Limb (tissue), 2 donors: ENCODE measurements at regions not wholly inside any gene's neighbourhood (a gene's known extent, or its start where the extent isn't known, plus 50 kb on each side); places are given as distances from the start of the nearest gene placed in this dataset.
"Not testable (repeated sequence)": the region's sequence is repeated elsewhere in the genome, so short reads cannot be mapped to it uniquely, and the experiment has no call there.

Source experiments
- DNase-seq, 2 donors: peaks; one replicate each; pipeline ENCODE4 v3.0.0-alpha.2; 2016; ENCODE audit errors: extremely low spot score in 2 of 2

DNA sequence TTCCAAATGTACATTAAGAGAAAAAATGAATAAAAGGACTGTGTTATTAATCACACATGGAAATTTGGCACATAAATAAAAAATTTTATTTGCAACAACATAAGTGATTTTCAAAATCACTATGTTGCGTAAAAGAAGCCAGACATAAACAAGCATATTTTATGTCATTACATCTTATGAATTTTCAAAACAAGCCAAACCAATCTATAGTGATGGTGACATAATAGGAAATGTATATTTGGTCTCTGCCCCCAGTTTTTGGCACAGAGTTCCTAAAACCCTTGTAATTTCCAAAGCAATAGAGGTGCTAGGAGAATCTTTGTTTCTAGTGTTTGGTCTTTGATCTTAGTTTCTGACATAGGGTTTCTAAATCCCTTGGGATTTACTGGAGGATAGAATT lies 543.3 kb downstream of the ZBBX start:
- DNase-seq = no peak

- no peak for DNase-seq
Observed at GRCh38 chr3:166829896-166830295, 550.2 kb downstream of the ZBBX start.

- no peak for DNase-seq
Observed at GRCh38 chr3:166818464-166818863, 561.6 kb downstream of the ZBBX start.

DNA sequence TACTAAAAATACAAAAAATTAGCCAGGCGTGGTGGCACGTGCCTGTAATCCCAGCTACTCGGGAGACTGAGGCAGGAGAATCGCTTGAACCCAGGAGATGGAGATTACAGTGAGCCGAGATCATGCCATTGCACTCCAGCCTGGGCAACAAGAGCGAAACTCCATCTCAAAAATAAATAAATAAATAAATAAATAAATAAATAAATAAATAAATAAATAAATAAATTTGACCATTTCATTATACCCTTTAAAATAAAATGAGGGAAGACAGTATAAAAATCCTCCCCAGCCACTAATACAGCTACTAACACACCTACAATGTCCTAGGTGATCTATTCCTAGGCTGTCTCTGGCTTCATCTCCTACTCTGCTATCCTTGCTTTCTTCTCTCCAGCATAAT lies 562.8 kb downstream of the ZBBX start:
- not testable (repeated sequence) for DNase-seq

- no peak for DNase-seq
Observed at GRCh38 chr3:166810741-166811445, 569.2 kb downstream of the ZBBX start.

GRCh38 chr3:166809520-166809919 lies 570.6 kb downstream of the ZBBX start:
- DNase-seq = no peak

GRCh38 chr3:166788936-166789335 lies 591.2 kb downstream of the ZBBX start:
- no peak for DNase-seq

- DNase-seq = no peak
Observed at GRCh38 chr3:166785876-166786275, 594.2 kb downstream of the ZBBX start.

- DNase-seq = no peak
Observed at GRCh38 chr3:166783206-166783605, 596.9 kb downstream of the ZBBX start.

- DNase-seq = no peak
Observed at GRCh38 chr3:166764698-166765318, 615.3 kb downstream of the ZBBX start.

GRCh38 chr3:166759736-166760513 lies 620.2 kb downstream of the ZBBX start:
- DNase-seq = no peak

DNA sequence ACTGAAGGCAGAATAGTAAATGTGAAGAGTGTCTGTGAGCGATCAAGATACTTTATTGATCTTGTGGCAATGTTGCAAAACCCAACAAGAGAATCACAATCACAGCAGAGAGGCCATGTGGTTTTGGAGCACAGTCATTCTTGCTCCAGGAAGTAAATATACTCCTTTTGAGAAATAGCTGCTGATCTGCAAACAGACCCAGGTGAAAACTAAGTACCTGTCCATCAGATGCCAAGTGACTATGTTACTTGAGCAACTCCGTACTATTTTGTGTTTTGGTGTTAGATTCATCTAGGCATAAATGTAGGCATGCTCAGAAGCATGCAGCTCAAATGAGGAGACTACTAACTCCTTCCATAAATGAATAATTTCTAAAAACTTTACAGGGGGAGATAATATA lies 627.9 kb downstream of the ZBBX start:
- DNase-seq = no peak

DNA sequence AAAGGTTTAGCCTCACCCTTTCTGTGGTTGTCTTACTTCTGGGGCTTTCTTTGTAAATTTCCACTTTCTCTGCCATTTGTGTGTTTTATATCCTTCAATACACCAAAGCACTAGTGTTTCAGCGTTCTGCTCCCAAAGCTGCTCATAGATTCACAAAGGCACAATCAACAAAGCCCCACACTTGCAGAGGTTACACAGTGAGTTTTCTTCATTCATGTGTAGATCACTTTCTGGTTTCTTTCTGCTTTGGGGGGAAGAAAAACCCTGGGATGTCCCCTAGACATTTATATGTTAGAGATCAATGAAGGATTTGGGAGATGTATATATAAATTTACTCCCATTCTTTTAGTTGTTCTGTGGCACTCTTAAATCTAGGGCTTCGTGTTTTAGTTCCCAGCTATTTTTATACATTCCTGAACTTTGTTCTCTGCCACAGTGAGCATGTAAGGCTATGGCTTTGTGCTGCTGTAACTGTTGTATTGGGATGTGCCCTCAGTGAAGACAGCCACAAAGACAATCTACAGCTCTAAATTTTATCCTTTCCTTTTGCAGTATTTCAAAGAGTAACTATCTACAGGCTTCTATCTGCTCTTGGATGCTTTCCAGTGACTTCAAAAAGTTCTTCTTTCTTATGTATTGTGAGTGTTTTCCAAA lies 636.5 kb downstream of the ZBBX start:
- no peak for DNase-seq

- DNase-seq = no peak
Observed at GRCh38 chr3:166734734-166735133, 645.4 kb downstream of the ZBBX start.

DNA sequence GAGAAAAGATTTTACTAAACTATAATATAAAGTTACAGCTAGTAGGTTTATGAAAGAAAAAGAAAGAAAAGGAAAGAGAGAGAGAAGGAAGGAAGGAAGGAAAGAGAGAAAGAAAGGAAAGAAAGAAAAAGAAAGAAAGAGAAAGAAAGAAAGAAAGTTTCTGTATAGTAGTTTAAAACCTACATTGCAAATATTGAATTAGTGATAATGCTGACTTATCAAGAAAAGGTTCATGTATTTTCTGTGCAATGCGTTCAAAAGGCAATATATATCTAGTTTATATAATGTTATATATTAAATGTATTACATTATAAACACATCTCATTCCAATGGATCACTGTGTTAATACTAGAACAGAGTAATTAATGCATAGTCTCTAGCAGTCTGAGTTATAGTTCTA lies 648.4 kb downstream of the ZBBX start:
- no peak for DNase-seq

DNA sequence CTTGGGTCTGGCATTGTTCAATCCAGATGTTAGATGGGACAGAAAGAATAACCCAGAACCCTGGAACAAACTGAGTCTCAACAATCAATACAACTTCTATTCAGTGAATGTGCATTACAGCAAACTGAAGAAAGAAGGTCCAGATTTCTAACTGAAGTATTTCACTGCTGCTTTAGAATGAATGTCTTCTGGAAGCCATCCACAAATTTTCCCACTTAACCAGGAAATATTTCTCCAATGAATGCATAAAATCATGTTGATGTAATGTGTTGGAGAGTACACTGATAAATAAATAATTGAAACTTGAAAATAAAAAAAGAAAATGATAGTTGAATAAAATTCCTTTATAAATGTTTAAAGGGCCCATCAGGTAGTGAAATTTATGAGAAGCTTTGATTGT lies 658.6 kb downstream of the ZBBX start:
- DNase-seq = no peak

GRCh38 chr3:166714206-166714605 lies 665.9 kb downstream of the ZBBX start:
- no peak for DNase-seq

GRCh38 chr3:166713787-166714186 lies 666.3 kb downstream of the ZBBX start:
- no peak for DNase-seq

DNA sequence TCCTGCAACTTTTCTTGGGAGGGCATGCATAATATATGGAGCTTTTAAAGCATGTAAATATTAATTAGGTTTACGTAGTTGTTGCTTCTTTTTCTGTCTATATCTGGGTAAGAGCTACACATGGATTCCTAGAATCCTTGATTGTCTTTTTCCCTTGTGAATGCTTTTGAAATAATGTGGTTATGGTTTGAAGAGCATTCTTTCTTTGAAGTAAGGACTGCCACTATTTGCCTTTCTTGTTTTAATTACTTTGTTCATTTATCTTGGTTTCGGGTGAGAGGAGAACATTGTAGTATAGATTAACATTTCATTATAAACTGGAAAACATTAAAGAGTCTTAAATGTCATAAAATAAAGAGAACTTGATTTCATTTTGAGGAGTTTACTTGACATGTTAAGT lies 674.0 kb downstream of the ZBBX start:
- no peak for DNase-seq

DNA sequence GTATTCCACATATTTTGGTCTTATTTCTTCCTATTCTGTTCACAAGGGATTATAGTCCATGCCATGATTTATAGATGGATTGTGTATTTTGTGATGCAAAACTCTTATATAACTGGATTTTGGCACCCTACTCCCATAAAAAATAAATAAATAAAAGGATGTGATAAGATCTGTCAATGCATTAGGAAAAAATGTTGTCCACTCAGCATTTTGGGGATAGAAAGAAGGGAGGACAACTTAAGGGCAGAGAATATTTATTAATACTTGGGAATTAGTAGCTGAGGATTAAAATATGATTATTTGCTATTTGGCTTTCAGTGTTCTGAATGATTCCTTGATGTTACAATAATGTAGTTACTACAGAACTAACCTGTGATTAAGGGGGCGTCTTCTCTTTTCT lies 682.6 kb downstream of the ZBBX start:
- DNase-seq = no peak

- no peak for DNase-seq
Observed at GRCh38 chr3:166696103-166696502, 684.0 kb downstream of the ZBBX start.

- DNase-seq = no peak
Observed at GRCh38 chr3:166688665-166689064, 691.4 kb downstream of the ZBBX start.
